Limb (tissue), 2 donors: ENCODE measurements at regions not wholly inside any gene's neighbourhood (a gene's known extent, or its start where the extent isn't known, plus 50 kb on each side); places are given as distances from the start of the nearest gene placed in this dataset.
"Not testable (repeated sequence)": the region's sequence is repeated elsewhere in the genome, so short reads cannot be mapped to it uniquely, and the experiment has no call there.

Source experiments
- DNase-seq, 2 donors: peaks; one replicate each; pipeline ENCODE4 v3.0.0-alpha.2; 2016; ENCODE audit errors: extremely low spot score in 2 of 2

- DNase-seq, result no peak
Observed at GRCh38 chr7:138169441-138169851, 93.2 kb downstream of the AKR1D1 start.

- DNase-seq, result no peak
Observed at GRCh38 chr7:138170298-138170697, 94.0 kb downstream of the AKR1D1 start.

GRCh38 chr7:138170959-138171703 lies 94.9 kb downstream of the AKR1D1 start:
- DNase-seq, result no peak

GRCh38 chr7:138173548-138173947 lies 97.3 kb downstream of the AKR1D1 start:
- DNase-seq, result no peak

GRCh38 chr7:138176060-138176459 lies 99.8 kb downstream of the AKR1D1 start:
- no peak for DNase-seq

- no peak for DNase-seq
Observed at GRCh38 chr7:138184191-138184590, 107.9 kb downstream of the AKR1D1 start.

- no peak for DNase-seq
Observed at GRCh38 chr7:138185132-138185908, 109.1 kb downstream of the AKR1D1 start.

GRCh38 chr7:138186951-138187351 lies 110.7 kb downstream of the AKR1D1 start:
- DNase-seq, result no peak

- no peak for DNase-seq
Observed at GRCh38 chr7:138188290-138188858, 112.1 kb downstream of the AKR1D1 start.

GRCh38 chr7:138194567-138194966 lies 118.3 kb downstream of the AKR1D1 start:
- no peak for DNase-seq

GRCh38 chr7:138195151-138195571 lies 118.9 kb downstream of the AKR1D1 start:
- no peak for DNase-seq

- DNase-seq, result not testable (repeated sequence)
Observed at GRCh38 chr7:138196503-138196946, 120.3 kb downstream of the AKR1D1 start.

GRCh38 chr7:138196971-138197896 lies 121.0 kb downstream of the AKR1D1 start:
- DNase-seq, result no peak

- no peak for DNase-seq
Observed at GRCh38 chr7:138204285-138204981, 128.2 kb downstream of the AKR1D1 start.

- no peak for DNase-seq
Observed at GRCh38 chr7:138204982-138205298, 128.7 kb downstream of the AKR1D1 start.

GRCh38 chr7:138205614-138206150 lies 129.4 kb downstream of the AKR1D1 start:
- DNase-seq, result no peak

GRCh38 chr7:138207555-138207971 lies 131.3 kb downstream of the AKR1D1 start:
- no peak for DNase-seq

GRCh38 chr7:138208142-138208570 lies 131.9 kb downstream of the AKR1D1 start:
- no peak for DNase-seq

GRCh38 chr7:138208864-138209263 lies 132.6 kb downstream of the AKR1D1 start:
- DNase-seq, result no peak

GRCh38 chr7:138212314-138212713 lies 136.1 kb downstream of the AKR1D1 start:
- DNase-seq, result no peak
